GM12892 (cell line): ENCODE measurements at regions not wholly inside any gene's neighbourhood (a gene's known extent, or its start where the extent isn't known, plus 50 kb on each side); places are given as distances from the start of the nearest gene placed in this dataset.
"Not testable (repeated sequence)": the region's sequence is repeated elsewhere in the genome, so short reads cannot be mapped to it uniquely, and the experiment has no call there.

Source experiments
- POLR2AphosphoS5 ChIP-seq: IDR thresholded peaks from 2 replicates; pipeline ENCODE4 v1.6.1; 2011; ENCODE audit warnings: low read depth, low read length, control low read depth
- TAF1 ChIP-seq: IDR thresholded peaks from 2 replicates; pipeline ENCODE4 v1.6.1; 2011; ENCODE audit warnings: low read depth, mild to moderate bottlenecking, control low read depth, low read length, borderline replicate concordance

DNA sequence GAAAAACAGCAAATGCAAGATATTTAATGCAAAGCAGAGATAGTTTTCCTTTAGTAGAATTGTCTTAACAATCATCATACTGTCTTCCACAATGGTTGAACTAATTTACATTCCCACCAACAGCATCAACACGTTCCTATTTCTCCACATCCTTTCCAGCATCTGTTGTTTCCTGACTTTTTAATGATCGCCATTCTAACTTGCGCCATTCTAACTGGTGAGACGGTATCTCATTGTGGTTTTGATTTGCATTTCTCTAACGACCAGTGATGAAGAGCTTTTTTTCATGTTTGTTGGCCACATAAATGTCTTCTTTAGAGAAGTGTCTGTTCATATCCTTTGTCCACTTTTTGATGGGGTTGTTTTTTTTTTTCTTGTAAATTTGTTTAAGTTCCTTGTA, 388.3 kb downstream of the IRS2 start:
- TF ChIP-seq POLR2AphosphoS5, TAF1: not testable (repeated sequence)
